ENCODE measurements at regions not wholly inside any gene's neighbourhood (a gene's known extent, or its start where the extent isn't known, plus 50 kb on each side); places are given as distances from the start of the nearest gene placed in this dataset.

- TF ChIP-seq CTCF (IDR thresholded peaks at IDR 0.05) (no peak), EZH2 (IDR thresholded peaks at IDR 0.05; ENCODE audit: borderline replicate concordance, insufficient read depth, low read depth, low read length, poor library complexity, severe bottlenecking) (no peak)
Measured at GRCh38 chr10:69749178-69750010, 52.3 kb upstream of the COL13A1 start.
